ENCODE measurements at regions not wholly inside any gene's neighbourhood (a gene's known extent, or its start where the extent isn't known, plus 50 kb on each side); places are given as distances from the start of the nearest gene placed in this dataset.

- CTCF ChIA-PET (ENCODE audit: low intra/inter-chr PET ratio): no interaction called here
- Histone ChIP-seq H3K9me3 (replicated peaks; ENCODE audit: control insufficient read depth, insufficient read depth, low read depth, low read length) (no peaks in the 10 kb centered on the region), H3K9ac (ENCODE audit: insufficient read depth in 1 of 2, low read depth in 2 of 2, low read length in 2 of 2) (no peak overlapping the region), H4K20me1 (replicated peaks; ENCODE audit: control insufficient read depth, insufficient read depth, low read length) (no peaks in the 10 kb centered on the region), H3K36me3 (ENCODE audit: control insufficient read depth, insufficient read depth, low read length) (no peaks in the 10 kb centered on the region), H2AFZ (ENCODE audit: low read depth, low read length) (no peak overlapping the region), H3K27me3 (ENCODE audit: control insufficient read depth in 2 of 2, insufficient read depth in 2 of 2, low read length in 2 of 2) (peaks cover 0 to 5% of the 10 kb centered on the region in 2 experiments; a peak in 1 of 5 replicates), H3K4me3 (no peak overlapping the region), H3K79me2 (ENCODE audit: control insufficient read depth, insufficient read depth, low read length) (no peaks in the 10 kb centered on the region), H3K4me2 (ENCODE audit: insufficient read depth, low read length) (no peak overlapping the region), H3K27ac (ENCODE audit: extremely low read depth, low read depth, low read length) (no peak overlapping the region), H3K4me1 (replicated peaks in 1 of 2; ENCODE audit: control insufficient read depth in 2 of 2, insufficient read depth in 2 of 2, low read length in 2 of 2) (peaks cover 3 to 12% of the 10 kb centered on the region in 2 experiments; a peak in 4 of 5 replicates), H3K9me1 (ENCODE audit: control insufficient read depth, insufficient read depth, low read length) (no peaks in the 10 kb centered on the region)
- in situ Hi-C loops (cut with MboI) (no loop called here), intact Hi-C loops (cut with micrococcal nuclease) (loop anchor here (10.0 kb wide), 1 partner anchor 261 kb away; the partner anchor contains the start of gene JUN)
- POLR2A ChIA-PET: interaction anchor here (2.2 kb wide), 1 partner anchor 10 kb away, joined by 11 read pairs; no protein-coding TSS in a partner anchor
- FAIRE-seq (no peak), ATAC-seq (no peak), DNase-seq (ENCODE audit: extremely low read depth in 1 of 4, low spot score in 3 of 4) (no peak)
- 12% methylated on average over 2 of the region's 2 CpGs for WGBS (ENCODE audit: insufficient coverage, low coverage, missing lambda C conversion rate)
- TF ChIP-seq DACH1 (IDR thresholded peaks at IDR 0.05; ENCODE audit: partially characterized antibody): no peak
- no peak for TF ChIP-seq FOXJ3 (CRISPR knock-in tag; IDR thresholded peaks at IDR 0.05)
- TF ChIP-seq ZNF174 (CRISPR knock-in tag; IDR thresholded peaks at IDR 0.05): no peak
- no peak for TF ChIP-seq DNMT1 (IDR thresholded peaks at IDR 0.05)
- TF ChIP-seq JUN (IDR thresholded peaks at IDR 0.05; ENCODE audit: borderline replicate concordance, low read depth, low read length): 0 out of 2 replicates have a peak, but pooled peaks have one; percentile 31
- no peak for TF ChIP-seq JUN (CRISPR knock-in tag; IDR thresholded peaks at IDR 0.05; ENCODE audit: borderline replicate concordance)
- no peak for TF ChIP-seq RBM22 (IDR thresholded peaks at IDR 0.05; ENCODE audit: low read depth, low read length, poor library complexity, severe bottlenecking)
- peak; percentile 45; the same call in 1 of the 2 replicates for TF ChIP-seq JUND (IDR thresholded peaks at IDR 0.05; ENCODE audit: borderline replicate concordance, low read depth, low read length)
- TF ChIP-seq JUND (tag; IDR thresholded peaks at IDR 0.05; ENCODE audit: borderline replicate concordance, low read depth, low read length): peak; percentile 29; the same call in 1 of the 3 replicates
- TF ChIP-seq ZNF384 (IDR thresholded peaks at IDR 0.05; ENCODE audit: low read depth, low read length): no peak
- no peak for TF ChIP-seq E4F1 (CRISPR knock-in tag; IDR thresholded peaks at IDR 0.05; ENCODE audit: borderline replicate concordance)
- TF ChIP-seq STAG1 (CRISPR knock-in tag; IDR thresholded peaks at IDR 0.05; ENCODE audit: borderline replicate concordance): no peak
- peak; percentile 40; the same call in 1 of the 2 replicates for TF ChIP-seq ATF3 (IDR thresholded peaks at IDR 0.05)
- TF ChIP-seq ATF3 (CRISPR knock-in tag; conservative IDR thresholded peaks at IDR 0.05): no peak
- TF ChIP-seq NR2F6 (CRISPR knock-in tag; IDR thresholded peaks at IDR 0.05): no peak
- TF ChIP-seq HDAC3 (IDR thresholded peaks at IDR 0.05; ENCODE audit: borderline replicate concordance, partially characterized antibody): no peak
- no TSS peak for BruUV-seq (replicated peaks)
These were observed 250.8 kb upstream of the FGGY start for GRCh38 chr1:59046134-59046533.
